A673 (cell line): ENCODE measurements at regions not wholly inside any gene's neighbourhood (a gene's known extent, or its start where the extent isn't known, plus 50 kb on each side); places are given as distances from the start of the nearest gene placed in this dataset.

Source experiments
- BruUV-seq: library from RNA; stranded (reverse); fragments of 400-500 nt; replicated peaks from 2 replicates; lab custom pipeline; 2021; lab: Mats Ljungman, UMichigan
- CTCF ChIA-PET: fragments of 300-600 bp; sonication (Branson Sonifier 250); formaldehyde crosslinking; loops from one replicate; lab custom pipeline; 2022; ENCODE audit warnings: antibody characterized with exemption; lab: Charles Lee
- POLR2A ChIA-PET: fragments of 300-600 bp; sonication (Branson Sonifier 250); formaldehyde crosslinking; loops from one replicate; lab custom pipeline; 2022; ENCODE audit warnings: antibody characterized with exemption; ENCODE audit not compliant: low non-redundant PET; lab: Charles Lee
- DNase-seq: peaks from one replicate; pipeline ENCODE4 v3.0.0-alpha.2; 2015; ENCODE audit warnings: low spot score
- H3K27ac ChIP-seq: fragments of 200-600 bp; sonication (generic); 2 replicates; pipeline ENCODE4 v1.5.1; 2016; ENCODE audit warnings: mixed run types, low read depth, mild to moderate bottlenecking, mixed read lengths, antibody characterized with exemption, low read length; ENCODE audit not compliant: poor library complexity, severe bottlenecking
- H3K27me3 ChIP-seq: fragments of 200-600 bp; sonication (generic); replicated peaks from 2 replicates; pipeline ENCODE4 v1.6.1; 2017; ENCODE audit warnings: mixed run types, low read depth, mild to moderate bottlenecking, mixed read lengths, antibody characterized with exemption, low read length; ENCODE audit not compliant: insufficient read depth, poor library complexity
- H3K36me3 ChIP-seq: fragments of 200-600 bp; sonication (generic); 2 replicates; pipeline ENCODE4 v1.6.1; 2016; ENCODE audit warnings: mixed run types, mild to moderate bottlenecking, mixed read lengths, antibody characterized with exemption, low read length; ENCODE audit not compliant: insufficient read depth, poor library complexity, severe bottlenecking
- H3K4me1 ChIP-seq: fragments of 200-600 bp; sonication (generic); 2 replicates; pipeline ENCODE4 v1.6.1; 2017; ENCODE audit warnings: mixed run types, mild to moderate bottlenecking, mixed read lengths, antibody characterized with exemption, low read length; ENCODE audit not compliant: insufficient read depth, poor library complexity, severe bottlenecking
- H3K4me3 ChIP-seq: fragments of 200-600 bp; sonication (generic); 2 replicates; pipeline ENCODE4 v1.5.1; 2016; ENCODE audit warnings: low read depth, mixed run types, mild to moderate bottlenecking, mixed read lengths, low read length; ENCODE audit not compliant: poor library complexity, severe bottlenecking
- H3K9me3 ChIP-seq: fragments of 200-600 bp; sonication (generic); 2 replicates; pipeline ENCODE4 v1.6.1; 2016; ENCODE audit warnings: mixed run types, low read depth, mild to moderate bottlenecking, mixed read lengths, antibody characterized with exemption, low read length; ENCODE audit not compliant: poor library complexity, severe bottlenecking
- CTCF ChIP-seq: fragments of 300-800, 200-600 bp; sonication (generic); conservative IDR thresholded peaks from 2 replicates; pipeline ENCODE4 v1.5.1; 2017; ENCODE audit warnings: low read depth, mild to moderate bottlenecking, antibody characterized with exemption, low read length, moderate library complexity, mixed read lengths
- EZH2 ChIP-seq: fragments of 200-600 bp; sonication (generic); IDR thresholded peaks from 2 replicates; pipeline ENCODE4 v1.6.1; 2017; ENCODE audit warnings: borderline replicate concordance, low read depth, mild to moderate bottlenecking, mixed read lengths, antibody characterized with exemption, low read length; ENCODE audit not compliant: poor library complexity, severe bottlenecking
- intact Hi-C: fragments of 100-400 bp; cut with micrococcal nuclease; formaldehyde crosslinking; loops from one replicate; pipeline ENCODE4 v1.10.0; 2022; ENCODE audit not compliant: unreplicated experiment

DNA sequence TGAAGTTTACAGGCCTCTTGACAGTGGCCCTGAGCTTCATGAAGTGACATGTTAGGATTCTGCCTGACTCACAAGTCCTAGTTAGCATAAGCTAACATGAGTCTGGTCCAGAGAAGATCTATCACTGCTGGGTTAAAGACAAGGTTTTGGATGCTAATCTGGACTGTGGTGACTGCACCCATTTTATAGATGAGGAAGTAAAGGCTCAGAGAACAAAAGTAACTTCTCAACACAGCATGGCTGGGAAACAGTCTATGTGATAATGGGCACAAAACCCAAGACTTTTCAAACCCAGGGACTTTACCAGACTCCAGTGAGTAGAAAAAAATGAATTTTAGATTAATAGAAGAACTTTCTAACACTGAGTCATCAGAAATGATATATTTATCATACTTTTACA, 236.8 kb upstream of the IRX5 start:
- H3K9me3 ChIP-seq, result no peaks in the 10 kb centered on the region
- no peak for DNase-seq
- ChIA-PET POLR2A (no interaction called here), CTCF (no interaction called here)
- TF ChIP-seq EZH2, result no peak
- no peak for TF ChIP-seq CTCF
- intact Hi-C loops, result no loop called here
- H3K4me1 ChIP-seq, result no peaks in the 10 kb centered on the region
- H3K27ac ChIP-seq, result no peak overlapping the region
- no peak overlapping the region for H3K4me3 ChIP-seq
- no TSS peak for BruUV-seq
- H3K27me3 ChIP-seq, result no peaks in the 10 kb centered on the region
- no peaks in the 10 kb centered on the region for H3K36me3 ChIP-seq

- POLR2A ChIA-PET, result no interaction called here
Measured at GRCh38 chr16:54690710-54691109, 240.0 kb upstream of the IRX5 start.

DNA sequence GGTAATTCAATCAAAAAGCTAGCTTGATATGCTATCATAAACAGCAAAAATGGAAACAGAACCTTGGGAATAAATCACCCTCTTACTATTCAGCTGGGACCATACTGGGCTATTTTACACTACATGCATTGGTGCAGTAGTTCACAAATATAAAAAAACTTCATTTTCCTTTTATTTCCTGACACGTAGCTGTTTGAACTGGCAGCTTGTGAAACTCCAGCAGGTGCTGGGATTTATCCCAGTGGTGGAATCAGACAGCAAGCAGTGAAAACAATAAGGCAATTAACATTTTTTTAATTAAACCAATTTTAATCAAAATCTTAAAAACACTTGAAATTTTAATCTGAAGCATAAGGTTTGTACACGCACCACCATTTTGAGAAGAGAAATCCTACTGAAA, 240.4 kb upstream of the IRX5 start:
- no peaks in the 10 kb centered on the region for H3K27me3 ChIP-seq
- no peaks in the 10 kb centered on the region for H3K36me3 ChIP-seq
- intact Hi-C loops, result no loop called here
- H3K27ac ChIP-seq, result no peak overlapping the region
- DNase-seq, result no peak
- H3K9me3 ChIP-seq, result no peaks in the 10 kb centered on the region
- ChIA-PET POLR2A (no interaction called here), CTCF (no interaction called here)
- H3K4me1 ChIP-seq, result no peaks in the 10 kb centered on the region
- no peak overlapping the region for H3K4me3 ChIP-seq
- no peak for TF ChIP-seq EZH2
- TF ChIP-seq CTCF, result no peak
- no TSS peak for BruUV-seq

More at GRCh38 chr16:54690710-54691109, 240.0 kb upstream of the IRX5 start:
- Histone ChIP-seq H3K27ac (no peak overlapping the region), H3K4me1 (no peaks in the 10 kb centered on the region), H3K4me3 (no peak overlapping the region), H3K9me3 (no peaks in the 10 kb centered on the region), H3K36me3 (no peaks in the 10 kb centered on the region), H3K27me3 (no peaks in the 10 kb centered on the region)
- BruUV-seq, result no TSS peak
- no peak for TF ChIP-seq EZH2
- TF ChIP-seq CTCF, result no peak
- intact Hi-C loops, result no loop called here
- CTCF ChIA-PET, result no interaction called here
- DNase-seq, result no peak
